ENCODE measurements at regions not wholly inside any gene's neighbourhood (a gene's known extent, or its start where the extent isn't known, plus 50 kb on each side); places are given as distances from the start of the nearest gene placed in this dataset.
"Not testable (repeated sequence)": the region's sequence is repeated elsewhere in the genome, so short reads cannot be mapped to it uniquely, and the experiment has no call there.

DNA sequence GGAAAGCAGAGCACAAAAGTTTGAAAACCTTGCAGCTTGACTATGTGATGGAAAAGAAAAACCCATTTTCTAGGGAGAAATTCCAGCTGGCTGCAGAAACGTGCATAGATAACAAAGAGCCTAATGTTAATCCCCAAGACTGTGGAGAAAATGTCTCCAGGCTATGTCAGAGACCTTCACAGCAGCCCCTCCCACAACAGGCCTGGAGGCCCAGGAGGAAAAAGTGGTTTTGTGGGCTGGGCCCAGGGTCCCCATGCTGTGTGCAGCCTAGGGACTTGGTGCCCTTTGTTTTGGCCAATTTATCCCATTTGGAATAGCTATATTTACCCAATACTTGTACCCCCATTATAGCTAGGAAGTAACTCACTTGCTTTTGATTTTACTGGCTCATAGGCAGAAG is 484.1 kb upstream of the HTR1E start:
- no peaks in the 10 kb centered on the region for H3K4me1 ChIP-seq (ENCODE audit: control insufficient read depth, insufficient read depth, low read length)
- no peak overlapping the region for H3K4me3 ChIP-seq (ENCODE audit: low read length)
- no peaks in the 10 kb centered on the region for H3K9me3 ChIP-seq (replicated peaks; ENCODE audit: control insufficient read depth, low read depth, low read length)
- H3K36me3 ChIP-seq (ENCODE audit: control insufficient read depth, insufficient read depth, low read length) = no peaks in the 10 kb centered on the region
- no CpG with 5 or more reads among the region's 1 CpG for WGBS (ENCODE audit: insufficient coverage)
- H3K27ac ChIP-seq (ENCODE audit: low read length) = no peak overlapping the region
- H3K27me3 ChIP-seq (ENCODE audit: control insufficient read depth, insufficient read depth, low read length) = no peaks in the 10 kb centered on the region
- DNase-seq = no peak

DNA sequence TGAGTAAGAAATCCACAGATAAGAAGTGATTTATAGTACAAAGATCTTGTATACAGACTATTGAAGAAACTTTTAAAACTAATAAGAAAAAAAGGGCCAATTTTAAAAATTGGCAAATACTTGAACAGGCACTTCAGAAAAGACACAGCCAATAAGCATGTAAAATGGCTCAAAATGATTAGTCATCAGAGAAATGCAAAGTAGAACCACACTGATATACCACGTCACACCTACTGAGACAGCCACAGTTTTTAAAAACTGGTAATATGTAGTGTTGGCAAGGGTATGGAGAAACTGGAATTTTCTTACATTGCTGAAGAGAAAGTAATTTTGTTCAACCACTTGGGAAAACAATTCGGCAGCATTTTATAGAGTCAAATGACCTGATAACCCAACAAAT is 488.9 kb upstream of the HTR1E start:
- Histone ChIP-seq H3K27ac (ENCODE audit: low read length) (no peak overlapping the region), H3K9me3 (replicated peaks; ENCODE audit: control insufficient read depth, low read depth, low read length) (peaks cover 2% of the 10 kb centered on the region), H3K4me1 (ENCODE audit: control insufficient read depth, insufficient read depth, low read length) (no peaks in the 10 kb centered on the region), H3K27me3 (ENCODE audit: control insufficient read depth, insufficient read depth, low read length) (no peaks in the 10 kb centered on the region), H3K36me3 (ENCODE audit: control insufficient read depth, insufficient read depth, low read length) (no peaks in the 10 kb centered on the region), H3K4me3 (ENCODE audit: low read length) (no peak overlapping the region)
- no peak for DNase-seq
- no CpG with 5 or more reads among the region's 2 CpGs for WGBS (ENCODE audit: insufficient coverage)

DNA sequence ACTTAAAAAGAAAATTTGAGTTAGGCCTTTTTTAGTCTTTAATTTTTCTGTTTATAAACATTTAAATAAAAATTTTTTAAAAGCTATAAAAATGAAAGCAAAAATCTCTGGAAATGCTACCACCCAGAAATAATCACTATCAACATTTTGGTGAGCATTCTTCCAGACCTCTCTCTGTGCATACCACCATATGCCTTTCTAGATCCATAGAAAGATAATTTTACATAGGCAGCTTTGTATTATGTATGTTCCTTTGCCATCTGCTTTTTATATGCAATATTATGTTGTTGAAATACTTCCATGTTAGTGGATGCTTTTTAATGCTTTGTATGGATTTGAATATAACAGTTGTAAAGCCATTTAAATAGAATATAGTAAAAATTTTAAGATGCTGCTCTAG is 496.7 kb upstream of the HTR1E start:
- no peak for DNase-seq
- no peak overlapping the region for H3K4me3 ChIP-seq (ENCODE audit: low read length)
- no peaks in the 10 kb centered on the region for H3K36me3 ChIP-seq (ENCODE audit: control insufficient read depth, insufficient read depth, low read length)
- H3K9me3 ChIP-seq (replicated peaks; ENCODE audit: control insufficient read depth, low read depth, low read length) = no peaks in the 10 kb centered on the region
- no peak overlapping the region for H3K27ac ChIP-seq (ENCODE audit: low read length)
- H3K27me3 ChIP-seq (ENCODE audit: control insufficient read depth, insufficient read depth, low read length) = no peaks in the 10 kb centered on the region
- no peaks in the 10 kb centered on the region for H3K4me1 ChIP-seq (ENCODE audit: control insufficient read depth, insufficient read depth, low read length)

DNA sequence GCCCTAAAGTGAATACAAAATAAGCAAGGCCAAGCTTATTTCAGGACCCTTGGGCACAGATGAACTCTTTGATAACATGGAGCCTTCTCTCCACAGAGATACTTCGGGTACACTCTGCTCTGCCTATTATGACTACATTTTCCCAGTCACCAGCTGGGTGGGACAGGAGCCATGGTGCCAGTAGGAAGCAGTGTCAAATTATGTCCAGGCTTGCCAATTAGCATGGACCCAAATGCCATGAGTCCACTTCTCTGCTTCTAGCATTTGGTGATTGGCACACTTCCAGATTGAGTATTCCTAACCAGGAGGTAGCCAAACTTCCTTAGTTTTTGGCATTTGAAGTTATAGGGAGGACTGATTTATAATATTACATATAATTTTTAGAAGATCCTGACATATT is 513.8 kb upstream of the HTR1E start:
- Histone ChIP-seq H3K4me1 (ENCODE audit: control insufficient read depth, insufficient read depth, low read length) (no peaks in the 10 kb centered on the region), H3K9me3 (replicated peaks; ENCODE audit: control insufficient read depth, low read depth, low read length) (peaks cover 2% of the 10 kb centered on the region), H3K27me3 (ENCODE audit: control insufficient read depth, insufficient read depth, low read length) (no peaks in the 10 kb centered on the region), H3K4me3 (ENCODE audit: low read length) (no peak overlapping the region), H3K36me3 (ENCODE audit: control insufficient read depth, insufficient read depth, low read length) (no peaks in the 10 kb centered on the region), H3K27ac (ENCODE audit: low read length) (no peak overlapping the region)
- WGBS (ENCODE audit: insufficient coverage) = no CpG with 5 or more reads among the region's 1 CpG
- no peak for DNase-seq

DNA sequence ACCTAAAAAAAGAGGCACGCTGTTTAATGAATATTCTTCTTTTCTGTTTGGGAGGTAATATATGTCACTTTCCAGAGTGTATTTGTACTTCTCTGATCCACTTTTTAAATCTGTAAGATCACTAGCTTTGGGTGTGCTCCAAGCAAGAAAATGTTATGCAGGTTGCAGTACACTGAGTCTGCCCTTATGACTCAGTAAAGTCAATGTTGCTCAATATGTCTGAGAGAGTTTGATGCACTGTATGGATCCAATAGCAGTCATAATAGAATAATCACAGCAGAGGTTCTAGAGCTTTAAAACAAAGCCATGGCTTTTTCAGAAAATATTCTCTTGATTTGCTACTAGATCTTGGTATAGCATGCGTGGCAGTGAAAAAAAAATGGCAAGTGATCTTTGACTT is 525.3 kb upstream of the HTR1E start:
- Histone ChIP-seq H3K36me3 (ENCODE audit: control insufficient read depth, insufficient read depth, low read length) (no peaks in the 10 kb centered on the region), H3K27ac (ENCODE audit: low read length) (no peak overlapping the region), H3K4me3 (ENCODE audit: low read length) (no peak overlapping the region), H3K9me3 (replicated peaks; ENCODE audit: control insufficient read depth, low read depth, low read length) (peaks cover 2% of the 10 kb centered on the region), H3K4me1 (ENCODE audit: control insufficient read depth, insufficient read depth, low read length) (no peaks in the 10 kb centered on the region), H3K27me3 (ENCODE audit: control insufficient read depth, insufficient read depth, low read length) (no peaks in the 10 kb centered on the region)
- DNase-seq = no peak
- WGBS (ENCODE audit: insufficient coverage) = 100% methylated on average over 1 of the region's 2 CpGs

DNA sequence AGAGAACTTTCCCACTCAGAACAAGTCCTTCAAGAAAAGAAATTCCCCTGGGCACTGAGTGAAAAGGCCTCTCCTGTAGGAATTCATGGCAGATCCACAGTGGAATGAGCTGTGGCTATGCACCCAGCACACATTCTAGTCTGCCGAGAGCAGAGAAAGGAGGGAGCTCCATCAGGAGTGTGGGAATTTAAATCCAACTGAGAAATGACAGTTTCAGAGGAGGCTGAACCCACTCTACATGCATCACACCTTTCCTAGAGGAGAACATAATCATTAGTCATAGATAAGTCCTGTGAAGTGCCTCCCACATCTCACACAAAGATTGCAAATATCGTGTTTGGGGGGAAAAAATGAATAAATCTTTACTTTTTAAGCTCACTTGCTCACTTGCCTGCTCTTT is 530.2 kb upstream of the HTR1E start:
- no peaks in the 10 kb centered on the region for H3K36me3 ChIP-seq (ENCODE audit: control insufficient read depth, insufficient read depth, low read length)

DNA sequence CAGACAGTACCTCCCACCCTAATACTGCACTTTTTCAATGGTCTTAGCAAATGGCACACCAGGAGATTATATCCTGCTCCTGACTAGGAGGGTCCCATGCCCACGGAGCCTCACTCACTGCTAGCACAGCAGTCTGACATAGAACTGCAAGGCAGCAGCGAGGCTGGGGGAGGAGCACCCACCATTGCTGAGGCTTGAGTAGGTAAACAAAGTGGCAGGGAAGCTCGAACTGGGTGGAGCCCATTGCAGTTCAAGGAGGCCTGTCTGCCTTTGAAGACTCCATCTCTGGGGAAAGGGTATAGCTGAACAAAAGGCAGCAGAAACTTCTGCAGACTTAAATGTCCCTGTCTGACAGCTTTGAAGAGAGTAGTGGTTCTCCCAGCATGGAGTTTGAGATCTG is 544.5 kb upstream of the HTR1E start:
- not testable (repeated sequence) for H3K4me1 ChIP-seq (ENCODE audit: control insufficient read depth, insufficient read depth, low read length)

More for the DNA sequence above, 530.2 kb upstream of the HTR1E start:
- no peak overlapping the region for H3K4me3 ChIP-seq (ENCODE audit: low read length)
- H3K4me1 ChIP-seq (ENCODE audit: control insufficient read depth, insufficient read depth, low read length) = no peaks in the 10 kb centered on the region
- no peaks in the 10 kb centered on the region for H3K27me3 ChIP-seq (ENCODE audit: control insufficient read depth, insufficient read depth, low read length)
- WGBS (ENCODE audit: insufficient coverage) = no CpG with 5 or more reads among the region's 2 CpGs
- no peak for DNase-seq
- H3K9me3 ChIP-seq (replicated peaks; ENCODE audit: control insufficient read depth, low read depth, low read length) = peaks cover 2% of the 10 kb centered on the region
- H3K27ac ChIP-seq (ENCODE audit: low read length) = no peak overlapping the region

DNA sequence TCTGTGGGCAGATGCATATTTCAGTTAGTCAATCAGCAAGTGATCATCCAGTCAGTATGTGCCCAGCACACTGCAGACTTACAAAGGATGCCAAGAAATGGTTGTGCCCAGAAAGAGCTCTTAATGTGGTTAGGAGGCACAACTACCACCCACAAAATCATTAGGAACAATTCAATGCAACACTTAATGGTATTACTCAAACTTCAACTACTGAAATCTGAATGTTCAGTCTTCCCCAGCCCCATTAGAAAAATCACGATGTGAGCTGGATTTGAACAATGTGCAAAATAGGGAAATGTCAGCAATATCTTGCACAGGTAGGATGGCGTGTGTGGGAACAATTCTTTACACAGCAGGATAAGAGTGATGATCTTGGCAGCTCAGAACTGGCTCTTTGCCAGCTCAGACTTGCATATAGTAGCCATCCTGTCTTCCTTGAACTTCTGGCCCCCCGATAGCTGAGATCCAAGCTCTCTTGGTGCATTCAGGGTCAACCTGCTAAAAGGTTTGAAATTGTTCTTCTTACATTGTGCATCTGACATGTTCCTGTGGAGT is 556.7 kb upstream of the HTR1E start:
- peaks cover 5% of the 10 kb centered on the region for H3K9me3 ChIP-seq (replicated peaks; ENCODE audit: control insufficient read depth, low read depth, low read length)
- H3K27ac ChIP-seq (ENCODE audit: low read length) = no peak overlapping the region
- H3K4me3 ChIP-seq (ENCODE audit: low read length) = no peak overlapping the region
- WGBS (ENCODE audit: insufficient coverage) = 85% methylated on average over 2 of the region's 3 CpGs
- H3K36me3 ChIP-seq (ENCODE audit: control insufficient read depth, insufficient read depth, low read length) = no peaks in the 10 kb centered on the region
- H3K4me1 ChIP-seq (ENCODE audit: control insufficient read depth, insufficient read depth, low read length) = no peaks in the 10 kb centered on the region
- DNase-seq = peak; percentile 0
- no peaks in the 10 kb centered on the region for H3K27me3 ChIP-seq (ENCODE audit: control insufficient read depth, insufficient read depth, low read length)

More for the DNA sequence above, 544.5 kb upstream of the HTR1E start:
- H3K9me3 ChIP-seq (replicated peaks; ENCODE audit: control insufficient read depth, low read depth, low read length); H3K27ac ChIP-seq (ENCODE audit: low read length); H3K4me3 ChIP-seq (ENCODE audit: low read length); H3K27me3 ChIP-seq (ENCODE audit: control insufficient read depth, insufficient read depth, low read length); H3K36me3 ChIP-seq (ENCODE audit: control insufficient read depth, insufficient read depth, low read length); DNase-seq: not testable (repeated sequence)
- WGBS (ENCODE audit: insufficient coverage) = 80% methylated on average over 3 of the region's 3 CpGs

DNA sequence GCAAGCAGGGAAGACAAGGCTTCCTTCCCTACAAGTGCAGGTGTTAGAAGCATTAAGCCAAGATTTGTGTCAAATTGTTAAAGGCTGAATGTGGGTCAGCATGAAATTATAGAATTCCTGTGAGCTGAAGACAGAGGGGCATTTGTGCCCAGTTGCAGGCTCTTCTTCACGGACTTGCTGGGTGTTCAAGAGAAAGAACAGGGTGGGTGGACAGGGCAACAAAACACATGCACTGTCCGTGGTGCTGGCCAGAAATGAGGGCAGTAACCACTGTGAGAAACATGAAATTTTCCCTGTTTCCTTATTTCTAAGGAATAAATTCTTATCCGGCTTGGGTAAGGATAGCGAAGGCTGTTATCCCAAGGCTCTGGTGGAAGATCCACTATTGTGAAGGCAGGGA is 579.5 kb upstream of the HTR1E start:
- 40% methylated on average over 1 of the region's 4 CpGs for WGBS (ENCODE audit: insufficient coverage)
- Histone ChIP-seq H3K27ac (ENCODE audit: low read length) (no peak overlapping the region), H3K36me3 (ENCODE audit: control insufficient read depth, insufficient read depth, low read length) (no peaks in the 10 kb centered on the region), H3K4me3 (ENCODE audit: low read length) (no peak overlapping the region), H3K27me3 (ENCODE audit: control insufficient read depth, insufficient read depth, low read length) (no peaks in the 10 kb centered on the region), H3K4me1 (ENCODE audit: control insufficient read depth, insufficient read depth, low read length) (no peaks in the 10 kb centered on the region), H3K9me3 (replicated peaks; ENCODE audit: control insufficient read depth, low read depth, low read length) (no peaks in the 10 kb centered on the region)
- no peak for DNase-seq

DNA sequence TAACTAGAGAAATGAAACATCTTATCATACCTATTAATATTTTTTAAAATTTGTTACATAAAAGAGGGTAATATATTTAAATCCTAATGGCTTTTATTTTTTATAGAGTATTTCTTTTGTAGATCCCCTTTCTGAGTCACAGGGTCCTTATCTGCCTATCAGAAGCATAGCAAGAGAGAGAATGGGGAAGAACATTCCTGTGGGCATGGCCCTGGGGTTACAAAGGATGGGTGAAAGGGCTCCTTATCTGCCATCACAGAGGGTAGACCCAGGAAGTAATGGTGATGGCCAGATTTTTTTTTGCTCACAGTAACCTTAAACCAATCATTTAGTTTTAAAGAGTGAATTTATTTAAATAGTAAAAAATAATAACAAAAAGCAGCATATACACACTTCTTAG is 582.1 kb upstream of the HTR1E start:
- Histone ChIP-seq H3K27me3 (ENCODE audit: control insufficient read depth, insufficient read depth, low read length) (no peaks in the 10 kb centered on the region), H3K4me3 (ENCODE audit: low read length) (no peak overlapping the region), H3K27ac (ENCODE audit: low read length) (no peak overlapping the region), H3K4me1 (ENCODE audit: control insufficient read depth, insufficient read depth, low read length) (no peaks in the 10 kb centered on the region), H3K9me3 (replicated peaks; ENCODE audit: control insufficient read depth, low read depth, low read length) (peaks cover 3% of the 10 kb centered on the region), H3K36me3 (ENCODE audit: control insufficient read depth, insufficient read depth, low read length) (no peaks in the 10 kb centered on the region)
- no peak for DNase-seq

DNA sequence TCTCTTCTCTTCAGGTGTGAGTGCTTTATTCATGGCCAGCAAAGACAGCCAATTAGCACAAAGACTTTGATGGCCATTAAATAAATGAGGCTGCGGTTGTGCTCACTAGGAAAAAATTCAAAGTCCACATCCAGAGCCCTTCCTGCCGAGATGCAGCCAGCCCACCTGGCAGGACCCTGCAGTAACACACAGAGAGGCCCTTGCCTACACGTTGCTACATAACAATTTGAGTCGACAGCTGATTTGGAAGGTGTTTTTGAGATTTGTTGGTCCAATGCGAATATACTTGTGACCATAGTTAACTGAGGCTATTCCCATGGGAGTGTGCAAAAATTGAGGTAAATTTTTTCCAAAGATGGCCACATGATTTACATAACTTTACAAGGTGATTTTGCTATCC is 605.4 kb upstream of the HTR1E start:
- 11% methylated on average over 3 of the region's 5 CpGs for WGBS (ENCODE audit: insufficient coverage)
- H3K27me3 ChIP-seq (ENCODE audit: control insufficient read depth, insufficient read depth, low read length) = no peaks in the 10 kb centered on the region
- no peaks in the 10 kb centered on the region for H3K4me1 ChIP-seq (ENCODE audit: control insufficient read depth, insufficient read depth, low read length)
- no peaks in the 10 kb centered on the region for H3K9me3 ChIP-seq (replicated peaks; ENCODE audit: control insufficient read depth, low read depth, low read length)
- H3K4me3 ChIP-seq (ENCODE audit: low read length) = no peak overlapping the region
- DNase-seq = no peak
- H3K36me3 ChIP-seq (ENCODE audit: control insufficient read depth, insufficient read depth, low read length) = no peaks in the 10 kb centered on the region
- no peak overlapping the region for H3K27ac ChIP-seq (ENCODE audit: low read length)
